T-cell (primary cell): ENCODE measurements at regions not wholly inside any gene's neighbourhood (a gene's known extent, or its start where the extent isn't known, plus 50 kb on each side); places are given as distances from the start of the nearest gene placed in this dataset.
"Not testable (repeated sequence)": the region's sequence is repeated elsewhere in the genome, so short reads cannot be mapped to it uniquely, and the experiment has no call there.

ENCODE experiments used
- ATAC-seq, 4 experiments: fragments of 200-7000 bp in 3 of 4; fragments of 150-1000 bp in 1 of 4; cut with Tn5 transposase; replicated peaks in 1 of 4; 1 replicate in 3 of 4; 2 replicates in 1 of 4; pipeline ENCODE4 v1.10.0; 2021; ENCODE audit warnings: moderate library complexity in 3 of 4, mild to moderate bottlenecking in 2 of 4, moderate number of reproducible peaks in 1 of 4
- CTCF ChIA-PET, 2 donors: fragments of 300-600 bp; sonication (Branson Sonifier 250); formaldehyde crosslinking; loops; one replicate each; lab custom pipeline; 2022; ENCODE audit warnings: antibody characterized with exemption in 2 of 2; lab: Charles Lee
- POLR2A ChIA-PET, 2 donors: fragments of 300-600 bp; sonication (Branson Sonifier 250); formaldehyde crosslinking; loops; one replicate each; lab custom pipeline; 2022; ENCODE audit warnings: antibody characterized with exemption in 2 of 2; lab: Charles Lee
- DNase-seq, 35 experiments: peaks; one replicate each; pipeline versions ENCODE4 v3.0.0 to v3.0.0-alpha.2; 2013 to 2023
- H3K27ac ChIP-seq: one replicate; pipeline ENCODE4 v1.5.1; 2013; ENCODE audit warnings: low read length
- H3K27me3 ChIP-seq, 2 experiments: replicated peaks in 1 of 2; 1 replicate in 1 of 2; 2 replicates in 1 of 2; pipeline versions ENCODE4 v1.6.1 to v1.7.0; 2013; ENCODE audit warnings: low read length in 1 of 2, mixed read lengths in 1 of 2; ENCODE audit not compliant: control insufficient read depth in 2 of 2, insufficient read depth in 2 of 2; ENCODE audit errors: extremely low read depth in 1 of 2
- H3K36me3 ChIP-seq, 2 donors: 1 replicate in 1 of 2; 2 replicates in 1 of 2; pipeline versions ENCODE4 v1.6.1 to v1.7.0; 2013; ENCODE audit warnings: low read length in 1 of 2; ENCODE audit not compliant: control insufficient read depth in 2 of 2, insufficient read depth in 1 of 2; ENCODE audit errors: extremely low read depth in 1 of 2
- H3K4me1 ChIP-seq, 2 experiments: 1 replicate in 1 of 2; 2 replicates in 1 of 2; pipeline versions ENCODE4 v1.6.1 to v1.7.0; 2013; ENCODE audit warnings: low read length in 2 of 2, mixed read lengths in 1 of 2; ENCODE audit not compliant: insufficient read depth in 2 of 2, control insufficient read depth in 1 of 2; ENCODE audit errors: extremely low read depth in 1 of 2
- H3K4me3 ChIP-seq, 2 donors: 1 replicate in 1 of 2; 2 replicates in 1 of 2; pipeline versions ENCODE4 v1.5.1 to v1.7.0; 2013; ENCODE audit warnings: mild to moderate bottlenecking in 2 of 2, low read length in 1 of 2, moderate library complexity in 1 of 2; ENCODE audit not compliant: control insufficient read depth in 1 of 2; ENCODE audit errors: extremely low read depth in 1 of 2
- H3K9me3 ChIP-seq: 2 replicates; pipeline ENCODE4 v1.7.0; 2013
- H3K27ac Mint-ChIP-seq, 2 donors: one replicate each; pipeline ENCODE4 v1.8.0; 2020 to 2021; ENCODE audit warnings: mild to moderate bottlenecking in 2 of 2, mixed read lengths in 2 of 2
- H3K27me3 Mint-ChIP-seq, 2 donors: one replicate each; pipeline ENCODE4 v1.8.0; 2021 to 2022; ENCODE audit warnings: mixed read lengths in 2 of 2
- H3K36me3 Mint-ChIP-seq: one replicate; pipeline ENCODE4 v1.8.0; 2021; ENCODE audit warnings: mixed read lengths
- H3K4me1 Mint-ChIP-seq, 3 donors: one replicate each; pipeline ENCODE4 v1.8.0; 2020 to 2022; ENCODE audit warnings: mixed read lengths in 3 of 3, mild to moderate bottlenecking in 1 of 3
- H3K4me3 Mint-ChIP-seq, 3 donors: one replicate each; pipeline ENCODE4 v1.8.0; 2020 to 2022; ENCODE audit warnings: mild to moderate bottlenecking in 3 of 3, mixed read lengths in 3 of 3, moderate library complexity in 3 of 3
- H3K9me3 Mint-ChIP-seq, 3 donors: one replicate each; pipeline ENCODE4 v1.8.0; 2020 to 2022; ENCODE audit warnings: mixed read lengths in 3 of 3
- WGBS: methylation state at CpG from one replicate; pipeline ENCODE4 v1.1.5; 2013; ENCODE audit warnings: missing lambda C conversion rate; ENCODE audit not compliant: insufficient coverage; 5-methylcytosine and 5-hydroxymethylcytosine counted together

GRCh38 chr14:27760367-27760766, 1006.2 kb upstream of the FOXG1 start:
- H3K27ac Mint-ChIP-seq, H3K36me3 Mint-ChIP-seq, H3K27me3 ChIP-seq, H3K27ac ChIP-seq, DNase-seq, CTCF ChIA-PET, H3K4me1 ChIP-seq, POLR2A ChIA-PET, H3K27me3 Mint-ChIP-seq, ATAC-seq, H3K36me3 ChIP-seq, H3K4me3 ChIP-seq, H3K4me3 Mint-ChIP-seq, H3K9me3 ChIP-seq, H3K4me1 Mint-ChIP-seq: not testable (repeated sequence)
- no CpG with 5 or more reads among the region's 4 CpGs for WGBS
- peaks cover 14 to 36% (median 20%) of the 10 kb centered on the region in 3 donors for H3K9me3 Mint-ChIP-seq

DNA sequence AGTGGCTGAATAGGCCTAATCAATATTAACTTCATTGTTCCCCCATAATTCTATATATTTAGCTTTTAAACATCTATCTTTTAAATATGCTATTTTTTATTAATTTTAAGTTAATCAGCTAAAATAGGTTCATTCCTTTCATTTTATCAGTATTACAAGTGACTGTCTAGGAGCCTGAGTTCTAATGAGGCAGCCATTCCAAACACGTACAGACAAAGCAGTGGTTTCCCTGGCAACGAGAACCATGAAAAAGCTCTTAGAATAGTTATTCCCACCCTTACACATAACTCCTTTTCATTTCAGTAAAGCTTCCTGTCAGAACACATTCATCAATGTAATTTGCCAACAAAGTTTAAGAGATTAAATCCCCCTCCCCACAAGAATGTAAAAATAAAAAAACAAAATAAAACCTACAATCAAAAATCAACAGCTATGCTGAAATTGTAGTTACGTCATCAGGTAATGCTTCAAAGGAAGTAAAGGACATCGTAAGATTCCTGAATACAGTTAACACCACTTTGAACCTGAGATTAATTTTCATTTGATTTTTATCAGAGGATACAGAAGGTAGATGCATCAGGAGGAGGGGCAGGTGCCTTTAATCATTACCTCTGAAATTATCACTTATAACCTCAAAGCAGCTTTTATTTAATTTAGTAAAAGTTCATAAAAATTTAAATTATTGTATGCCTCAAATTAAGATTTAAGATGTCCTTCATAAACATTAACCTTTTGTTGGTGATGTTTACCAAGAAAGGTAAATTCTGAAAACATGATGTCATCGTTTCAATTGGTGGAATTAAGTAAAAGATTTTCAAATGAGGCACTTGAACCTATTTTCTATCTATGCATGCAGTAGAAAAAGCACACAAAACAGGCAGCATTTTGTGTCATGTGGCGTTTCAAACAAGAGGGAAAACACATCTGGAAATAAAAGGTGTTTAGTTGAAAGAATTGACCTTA, 967.2 kb upstream of the FOXG1 start:
- H3K9me3 ChIP-seq, H3K4me1 Mint-ChIP-seq, ATAC-seq, H3K4me3 Mint-ChIP-seq, H3K27ac ChIP-seq, H3K36me3 Mint-ChIP-seq, H3K27me3 Mint-ChIP-seq, H3K4me3 ChIP-seq, H3K4me1 ChIP-seq, CTCF ChIA-PET, H3K27me3 ChIP-seq, H3K36me3 ChIP-seq, DNase-seq, POLR2A ChIA-PET, H3K27ac Mint-ChIP-seq: not testable (repeated sequence)
- WGBS: 80% methylated on average over 2 of the region's 6 CpGs
- H3K9me3 Mint-ChIP-seq: peaks cover 4 to 26% (median 11%) of the 10 kb centered on the region in 3 donors

DNA sequence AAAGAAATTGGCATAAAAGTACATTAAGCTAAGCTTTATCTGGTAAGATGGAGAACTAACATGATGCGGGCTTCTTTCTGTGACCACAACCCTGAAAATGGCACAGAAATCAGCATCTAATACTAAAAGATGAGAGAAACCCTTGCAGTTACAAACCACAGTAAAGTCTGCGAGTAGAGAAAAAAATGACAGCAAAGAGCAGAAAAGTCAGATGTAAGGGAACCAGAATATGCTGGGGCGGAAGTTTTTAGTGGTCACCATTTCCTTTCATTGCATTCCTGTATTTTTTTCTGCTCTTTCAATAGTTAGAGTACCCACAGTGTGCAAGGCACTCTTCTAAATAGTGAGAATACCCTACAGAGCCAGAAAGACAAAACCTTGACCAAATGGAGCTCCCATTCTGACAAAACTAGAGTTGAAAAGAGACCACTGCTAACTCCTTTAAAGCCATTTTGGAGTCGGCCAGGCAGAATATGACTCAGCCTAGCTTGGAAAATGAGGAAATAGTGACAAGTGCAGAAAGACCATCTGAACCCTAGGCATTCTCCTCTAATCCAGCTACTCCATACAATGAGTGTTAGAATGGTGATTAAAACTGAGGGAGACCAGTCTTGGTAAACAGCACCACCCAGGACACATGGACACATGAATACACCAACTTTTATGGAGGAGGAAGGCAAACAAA, 948.7 kb upstream of the FOXG1 start:
- H3K27me3 Mint-ChIP-seq, H3K27ac Mint-ChIP-seq, H3K36me3 Mint-ChIP-seq, H3K4me3 Mint-ChIP-seq, ATAC-seq, CTCF ChIA-PET, H3K9me3 ChIP-seq, H3K4me1 Mint-ChIP-seq, H3K27me3 ChIP-seq, H3K36me3 ChIP-seq, DNase-seq, H3K4me1 ChIP-seq, H3K27ac ChIP-seq, H3K4me3 ChIP-seq, POLR2A ChIA-PET: not testable (repeated sequence)
- no CpG with 5 or more reads among the region's 4 CpGs for WGBS
- H3K9me3 Mint-ChIP-seq: peaks cover 4 to 25% (median 8%) of the 10 kb centered on the region in 3 donors

DNA sequence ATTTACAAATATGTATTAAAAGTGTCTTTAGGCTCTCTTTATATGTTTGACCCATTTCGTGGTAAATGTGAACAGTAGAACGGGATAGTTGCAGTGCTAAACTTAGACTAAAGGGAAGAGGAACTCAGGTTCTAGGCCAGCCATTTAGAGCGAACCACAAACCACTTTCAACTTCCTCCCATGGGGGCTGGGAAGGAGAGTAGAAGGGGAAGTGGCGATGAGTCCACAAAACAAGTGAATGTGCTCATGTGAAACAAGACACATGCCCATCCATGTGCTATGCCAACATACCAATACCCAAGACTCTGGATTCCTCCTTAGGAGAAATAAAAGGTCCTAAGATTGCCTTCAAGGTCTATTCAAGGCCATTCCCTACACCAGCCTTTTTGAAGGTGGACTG, 940.4 kb upstream of the FOXG1 start:
- H3K27ac ChIP-seq, ATAC-seq, H3K27me3 Mint-ChIP-seq, POLR2A ChIA-PET, H3K4me1 ChIP-seq, H3K36me3 ChIP-seq, H3K4me1 Mint-ChIP-seq, H3K27ac Mint-ChIP-seq, H3K4me3 ChIP-seq, H3K36me3 Mint-ChIP-seq, H3K27me3 ChIP-seq, DNase-seq, H3K9me3 ChIP-seq, H3K4me3 Mint-ChIP-seq, CTCF ChIA-PET: not testable (repeated sequence)
- H3K9me3 Mint-ChIP-seq: peaks cover 4 to 18% (median 12%) of the 10 kb centered on the region in 3 donors
- WGBS: no CpG with 5 or more reads among the region's 4 CpGs

DNA sequence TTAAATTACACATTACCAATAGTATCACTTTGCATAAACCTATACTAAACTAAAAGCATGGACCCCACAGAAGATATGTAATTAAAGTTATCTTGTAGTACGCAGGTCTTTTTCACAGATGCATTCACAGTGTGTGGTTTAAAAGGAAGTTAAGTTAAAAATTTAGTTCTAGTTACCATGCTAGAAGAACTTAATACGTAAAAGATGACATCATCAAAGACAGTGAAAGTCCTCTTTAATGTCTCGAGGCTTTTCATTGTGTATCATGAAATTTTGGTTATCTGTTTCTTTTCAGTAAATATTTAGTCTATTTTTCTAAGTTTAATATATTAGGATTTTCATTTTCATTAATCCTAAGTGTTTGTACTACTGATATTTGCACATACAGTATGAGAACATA, 934.6 kb upstream of the FOXG1 start:
- DNase-seq, H3K27ac ChIP-seq, H3K4me1 Mint-ChIP-seq, H3K4me1 ChIP-seq, H3K27me3 ChIP-seq, H3K36me3 Mint-ChIP-seq, H3K9me3 ChIP-seq, ATAC-seq, H3K4me3 ChIP-seq, CTCF ChIA-PET, POLR2A ChIA-PET, H3K27ac Mint-ChIP-seq, H3K4me3 Mint-ChIP-seq, H3K36me3 ChIP-seq, H3K27me3 Mint-ChIP-seq: not testable (repeated sequence)
- no CpG with 5 or more reads among the region's 3 CpGs for WGBS
- peaks cover 7 to 16% (median 12%) of the 10 kb centered on the region in 3 donors for H3K9me3 Mint-ChIP-seq

GRCh38 chr14:27833001-27833400, 933.6 kb upstream of the FOXG1 start:
- H3K27ac ChIP-seq, POLR2A ChIA-PET, H3K4me3 ChIP-seq, H3K36me3 ChIP-seq, H3K27ac Mint-ChIP-seq, H3K4me1 ChIP-seq, H3K4me1 Mint-ChIP-seq, ATAC-seq, H3K27me3 ChIP-seq, DNase-seq, H3K9me3 ChIP-seq, H3K4me3 Mint-ChIP-seq, H3K36me3 Mint-ChIP-seq, H3K27me3 Mint-ChIP-seq, CTCF ChIA-PET: not testable (repeated sequence)
- WGBS: 20% methylated on average over 1 of the region's 5 CpGs
- peaks cover 7 to 14% (median 12%) of the 10 kb centered on the region in 3 donors for H3K9me3 Mint-ChIP-seq
